Fibroblast of pulmonary artery (primary cell): ENCODE measurements at regions not wholly inside any gene's neighbourhood (a gene's known extent, or its start where the extent isn't known, plus 50 kb on each side); places are given as distances from the start of the nearest gene placed in this dataset.
A peak's percentile ranks its signal among the peaks of the same experiment; 100 is the strongest.

Experiments
- DNase-seq: peaks from one replicate; pipeline ENCODE4 v3.0.0-alpha.2; 2010; ENCODE audit warnings: low read depth
- H3K4me3 ChIP-seq: replicated peaks from 2 replicates; pipeline ENCODE4 v1.5.1; 2011; ENCODE audit warnings: low read depth, mild to moderate bottlenecking, control low read depth, low read length, moderate library complexity
- TF ChIP-seq, protein P1 (sequence below): IDR thresholded peaks from 2 replicates; pipeline ENCODE4 v1.5.1; 2011; ENCODE audit warnings: mild to moderate bottlenecking, control low read depth, low read length, inconsistent platforms; ENCODE audit errors: missing control alignments

DNA sequence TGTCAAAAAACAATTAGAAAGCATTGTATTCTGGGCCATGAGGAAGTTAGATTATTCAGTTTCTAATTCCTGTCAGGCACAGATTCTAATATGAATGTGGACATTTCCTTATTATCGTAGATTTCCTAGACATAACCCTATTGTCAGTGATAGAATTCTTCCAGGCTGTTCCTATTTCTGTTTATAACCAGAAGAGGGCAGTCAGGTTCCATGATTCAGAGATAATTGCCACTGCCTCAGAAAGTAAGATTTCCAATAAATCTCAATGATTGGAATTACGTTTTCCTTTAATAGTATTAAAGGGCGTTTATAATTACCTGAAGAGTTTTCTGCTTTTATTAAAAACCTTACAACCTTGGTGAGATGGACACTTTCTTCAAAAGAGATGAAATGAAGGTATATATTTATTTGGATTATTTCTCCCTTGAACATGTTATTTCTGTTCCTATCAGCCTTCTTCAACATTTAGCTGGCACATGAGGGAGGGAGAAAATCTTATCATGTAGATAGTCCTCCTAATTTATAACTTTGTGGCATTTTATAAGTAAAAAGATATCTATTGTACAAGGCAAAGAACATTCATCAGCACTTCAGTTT, 439.2 kb downstream of the MCTP2 start:
- DNase-seq: peak; percentile 67
- H3K4me3 ChIP-seq: no peak overlapping the region
- TF ChIP-seq, protein P1, sequence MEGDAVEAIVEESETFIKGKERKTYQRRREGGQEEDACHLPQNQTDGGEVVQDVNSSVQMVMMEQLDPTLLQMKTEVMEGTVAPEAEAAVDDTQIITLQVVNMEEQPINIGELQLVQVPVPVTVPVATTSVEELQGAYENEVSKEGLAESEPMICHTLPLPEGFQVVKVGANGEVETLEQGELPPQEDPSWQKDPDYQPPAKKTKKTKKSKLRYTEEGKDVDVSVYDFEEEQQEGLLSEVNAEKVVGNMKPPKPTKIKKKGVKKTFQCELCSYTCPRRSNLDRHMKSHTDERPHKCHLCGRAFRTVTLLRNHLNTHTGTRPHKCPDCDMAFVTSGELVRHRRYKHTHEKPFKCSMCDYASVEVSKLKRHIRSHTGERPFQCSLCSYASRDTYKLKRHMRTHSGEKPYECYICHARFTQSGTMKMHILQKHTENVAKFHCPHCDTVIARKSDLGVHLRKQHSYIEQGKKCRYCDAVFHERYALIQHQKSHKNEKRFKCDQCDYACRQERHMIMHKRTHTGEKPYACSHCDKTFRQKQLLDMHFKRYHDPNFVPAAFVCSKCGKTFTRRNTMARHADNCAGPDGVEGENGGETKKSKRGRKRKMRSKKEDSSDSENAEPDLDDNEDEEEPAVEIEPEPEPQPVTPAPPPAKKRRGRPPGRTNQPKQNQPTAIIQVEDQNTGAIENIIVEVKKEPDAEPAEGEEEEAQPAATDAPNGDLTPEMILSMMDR: peak; percentile 70

DNA sequence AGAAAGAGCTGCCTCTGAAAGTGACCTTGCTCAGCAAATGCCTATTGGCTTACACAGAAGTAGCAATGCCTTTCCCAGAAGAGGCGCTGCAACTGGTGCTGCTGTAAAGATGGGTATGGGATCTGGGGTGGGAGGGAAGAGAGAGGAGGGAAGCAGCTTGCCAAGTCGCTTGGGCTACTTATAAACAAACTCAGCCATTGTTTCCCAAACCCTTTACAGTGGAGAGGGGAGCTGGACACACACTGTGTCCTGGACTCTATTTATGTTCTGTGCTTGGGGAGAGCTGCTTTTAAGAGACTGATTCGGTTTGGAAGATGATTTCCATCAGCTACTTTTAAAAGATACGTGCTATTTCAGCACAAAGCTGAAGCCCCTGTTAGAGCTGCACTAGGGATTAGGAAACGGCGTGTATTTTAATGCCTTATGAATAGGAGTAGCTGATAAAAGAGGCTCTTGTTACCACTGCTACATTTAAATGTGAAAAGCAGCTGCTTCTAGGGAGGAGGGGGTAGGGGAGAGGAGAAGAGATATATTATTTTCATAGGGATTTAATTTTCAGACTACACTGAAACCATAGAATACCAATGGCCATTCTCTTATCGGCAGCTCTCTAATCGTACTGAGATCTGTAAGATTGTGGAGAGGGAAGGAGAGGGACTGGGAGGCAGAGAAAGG, 440.6 kb downstream of the MCTP2 start:
- peak; percentile 38 for DNase-seq
- TF ChIP-seq, protein P1: no peak
- H3K4me3 ChIP-seq: no peak overlapping the region

DNA sequence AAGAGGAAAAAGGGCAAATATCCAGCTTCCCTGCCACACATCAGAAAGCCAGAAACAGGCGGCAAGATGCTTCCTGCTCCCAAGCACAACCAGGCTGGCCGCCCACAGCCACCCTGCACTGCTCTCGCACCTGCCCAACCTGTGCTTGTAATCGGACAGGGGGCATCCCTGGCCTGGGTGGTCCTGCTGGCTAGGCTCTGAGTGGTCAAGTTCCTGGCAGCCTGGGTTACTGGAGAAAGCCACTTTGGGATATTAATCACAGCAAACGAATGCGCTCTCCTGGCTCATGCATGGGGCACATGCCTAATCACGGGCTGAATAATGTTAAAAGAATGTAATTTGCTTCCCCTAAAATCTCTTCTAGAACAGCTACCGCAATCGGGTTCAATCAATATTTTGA, 442.4 kb downstream of the MCTP2 start:
- H3K4me3 ChIP-seq: no peak overlapping the region
- DNase-seq: no peak
- TF ChIP-seq, protein P1: no peak

DNA sequence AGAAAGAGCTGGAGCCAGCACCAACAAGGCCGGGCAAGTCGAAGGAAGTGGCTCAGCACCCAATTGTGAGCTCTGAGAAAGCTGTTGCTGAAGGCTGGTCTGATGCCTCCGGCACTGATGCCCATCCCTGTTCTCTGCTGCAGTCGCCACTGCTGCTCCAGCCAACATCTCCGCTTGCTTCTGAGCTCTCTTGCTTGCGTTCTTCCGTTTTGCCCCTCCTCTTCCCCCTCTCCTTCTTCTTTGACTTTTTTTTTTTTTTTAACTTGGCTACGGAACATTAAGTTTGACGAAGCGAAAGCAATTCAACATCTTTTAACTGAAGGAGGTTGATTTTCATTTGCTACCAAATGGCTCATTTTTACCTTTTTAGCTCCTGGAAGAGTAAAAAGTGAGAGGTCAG, 442.9 kb downstream of the MCTP2 start:
- TF ChIP-seq, protein P1: no peak
- no peak overlapping the region for H3K4me3 ChIP-seq
- DNase-seq: no peak

DNA sequence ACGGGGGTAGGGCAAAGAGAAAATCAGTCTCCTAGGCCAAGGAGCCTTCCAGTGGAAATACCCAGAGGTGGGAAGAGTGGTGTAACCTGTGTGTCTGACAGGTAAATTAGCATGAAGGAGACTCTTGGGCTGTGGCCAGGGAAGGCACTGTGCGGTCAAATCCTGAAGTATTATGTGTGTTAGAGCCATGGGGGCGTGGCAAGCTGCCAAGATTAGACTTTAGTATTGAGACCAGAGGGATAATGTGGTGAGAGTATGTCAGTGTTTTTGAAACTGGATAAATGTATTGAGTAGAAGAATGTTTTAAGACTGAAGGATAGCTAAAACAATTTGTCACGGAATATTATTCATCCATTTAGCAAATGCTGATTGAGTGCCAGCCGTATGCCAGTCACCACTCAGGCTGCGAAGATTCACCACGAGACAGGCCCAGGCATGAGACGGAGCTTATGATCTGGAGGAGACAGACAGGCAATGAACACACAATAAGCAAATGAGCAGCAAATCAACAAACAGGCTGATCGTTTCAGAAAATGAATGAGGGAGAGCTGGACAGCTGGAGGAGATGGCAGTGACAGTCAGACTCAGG, 445.9 kb downstream of the MCTP2 start:
- no peak for DNase-seq
- H3K4me3 ChIP-seq: no peak overlapping the region
- TF ChIP-seq, protein P1: no peak

DNA sequence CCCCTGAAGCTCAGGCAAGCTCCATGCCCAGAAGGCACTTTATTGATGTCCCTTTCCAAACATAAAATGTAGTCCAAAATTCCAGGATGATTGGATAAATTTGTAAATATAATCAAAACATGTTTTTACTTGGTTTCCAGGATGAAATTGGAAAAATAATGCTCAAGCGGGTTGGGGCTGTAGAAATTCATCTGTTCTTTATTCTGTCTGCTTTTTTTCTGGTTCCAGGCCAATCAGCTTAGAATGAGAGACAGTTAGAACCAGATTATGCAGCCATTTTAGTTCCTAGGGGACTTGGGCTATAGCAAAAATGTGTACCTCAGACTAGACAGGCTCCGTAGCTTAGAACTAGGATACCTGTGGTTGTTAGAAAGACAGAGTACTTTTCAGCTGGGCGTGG, 450.8 kb downstream of the MCTP2 start:
- DNase-seq: no peak
- TF ChIP-seq, protein P1: no peak
- H3K4me3 ChIP-seq: no peak overlapping the region
